Peyer's patch (tissue), 4 donors: ENCODE measurements at regions not wholly inside any gene's neighbourhood (a gene's known extent, or its start where the extent isn't known, plus 50 kb on each side); places are given as distances from the start of the nearest gene placed in this dataset.

Source experiments
- DNase-seq, 3 donors: peaks; one replicate each; pipeline ENCODE4 v3.0.0-alpha.2; 2017 to 2019
- H3K27ac ChIP-seq, 4 donors: fragments of 200-600 bp; sonication (generic); one replicate each; pipeline ENCODE4 v1.5.1; 2016 to 2019
- H3K27me3 ChIP-seq, 2 donors: fragments of 200-600 bp; sonication (generic); one replicate each; pipeline ENCODE4 v1.5.1; 2019
- H3K36me3 ChIP-seq, 3 donors: fragments of 200-600 bp; sonication (generic); one replicate each; pipeline ENCODE4 v1.5.1; 2016 to 2019
- H3K4me1 ChIP-seq, 4 donors: fragments of 200-600 bp; sonication (generic); one replicate each; pipeline ENCODE4 v1.5.1; 2016 to 2019
- H3K4me3 ChIP-seq, 4 donors: fragments of 200-600 bp; sonication (generic); 1 replicate in 3 of 4; 2 replicates in 1 of 4; pipeline ENCODE4 v1.5.1; 2016 to 2019; ENCODE audit warnings: mild to moderate bottlenecking in 1 of 4
- H3K9me3 ChIP-seq, 4 donors: fragments of 200-600 bp; sonication (generic); one replicate each; pipeline ENCODE4 v1.5.1; 2016 to 2019; ENCODE audit warnings: mild to moderate bottlenecking in 1 of 4
- POLR2A ChIP-seq, 2 donors: fragments of 450-650 bp; IDR thresholded peaks; one replicate each; pipeline ENCODE4 v1.5.1; 2017; ENCODE audit warnings: antibody characterized with exemption in 2 of 2, mild to moderate bottlenecking in 2 of 2, moderate library complexity in 2 of 2
- TF ChIP-seq, protein P1 (sequence below), 6 experiments: fragments of 450-650 bp in 4 of 6; fragments of 200-600 bp in 2 of 6; sonication (generic) in 1 of 6; IDR thresholded peaks; one replicate each; pipeline ENCODE4 v1.5.1; 2017 to 2019; ENCODE audit warnings: antibody characterized with exemption in 6 of 6, mild to moderate bottlenecking in 3 of 6, moderate library complexity in 1 of 6

DNA sequence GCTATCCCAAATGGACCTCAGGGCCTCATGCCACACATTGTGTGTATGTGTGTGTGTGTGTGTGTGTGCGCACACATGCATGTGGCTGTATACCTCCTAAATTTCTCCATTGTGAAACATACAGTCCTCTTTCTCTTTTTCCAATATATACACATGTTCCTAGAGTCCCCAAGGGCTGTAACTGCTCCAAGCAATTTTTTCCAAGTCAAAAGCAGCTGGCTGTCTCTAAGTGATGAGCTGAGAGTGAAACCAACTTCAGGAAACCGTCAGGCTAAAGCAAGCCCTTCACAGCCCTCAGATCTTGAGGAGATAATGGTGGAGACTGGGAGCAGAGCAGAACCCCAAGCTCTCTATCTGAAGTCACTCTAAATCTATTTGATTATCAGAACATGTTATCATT, 496.1 kb upstream of the DIPK2B start:
- TF ChIP-seq, protein P1, sequence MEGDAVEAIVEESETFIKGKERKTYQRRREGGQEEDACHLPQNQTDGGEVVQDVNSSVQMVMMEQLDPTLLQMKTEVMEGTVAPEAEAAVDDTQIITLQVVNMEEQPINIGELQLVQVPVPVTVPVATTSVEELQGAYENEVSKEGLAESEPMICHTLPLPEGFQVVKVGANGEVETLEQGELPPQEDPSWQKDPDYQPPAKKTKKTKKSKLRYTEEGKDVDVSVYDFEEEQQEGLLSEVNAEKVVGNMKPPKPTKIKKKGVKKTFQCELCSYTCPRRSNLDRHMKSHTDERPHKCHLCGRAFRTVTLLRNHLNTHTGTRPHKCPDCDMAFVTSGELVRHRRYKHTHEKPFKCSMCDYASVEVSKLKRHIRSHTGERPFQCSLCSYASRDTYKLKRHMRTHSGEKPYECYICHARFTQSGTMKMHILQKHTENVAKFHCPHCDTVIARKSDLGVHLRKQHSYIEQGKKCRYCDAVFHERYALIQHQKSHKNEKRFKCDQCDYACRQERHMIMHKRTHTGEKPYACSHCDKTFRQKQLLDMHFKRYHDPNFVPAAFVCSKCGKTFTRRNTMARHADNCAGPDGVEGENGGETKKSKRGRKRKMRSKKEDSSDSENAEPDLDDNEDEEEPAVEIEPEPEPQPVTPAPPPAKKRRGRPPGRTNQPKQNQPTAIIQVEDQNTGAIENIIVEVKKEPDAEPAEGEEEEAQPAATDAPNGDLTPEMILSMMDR (IDR thresholded peaks at IDR 0.05): no peak
- no peak for TF ChIP-seq POLR2A (IDR thresholded peaks at IDR 0.05)
- H3K4me1 ChIP-seq: no peaks in the 10 kb centered on the region

DNA sequence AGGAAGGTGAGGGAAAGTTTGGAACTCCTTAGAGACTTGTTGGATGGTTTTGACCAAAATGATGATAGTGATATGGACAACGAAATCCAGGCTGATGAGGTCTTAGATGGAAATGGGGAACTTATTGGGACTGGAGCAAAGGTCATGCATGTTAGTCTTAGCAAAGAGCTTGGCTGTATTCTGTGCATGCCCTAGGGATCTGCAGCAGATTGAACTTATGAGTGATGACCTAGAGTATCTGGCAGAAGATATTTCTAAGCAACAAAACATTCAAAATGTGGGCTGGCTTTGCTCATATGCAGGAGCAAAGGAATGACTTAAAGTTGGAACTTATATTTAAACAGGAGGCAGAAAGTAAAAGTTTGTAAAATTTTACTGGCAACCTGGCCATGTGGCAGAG, 489.3 kb upstream of the DIPK2B start:
- H3K4me3 ChIP-seq: no peak overlapping the region
- H3K36me3 ChIP-seq: no peaks in the 10 kb centered on the region
- DNase-seq: no peak
- H3K9me3 ChIP-seq: no peaks in the 10 kb centered on the region
- H3K4me1 ChIP-seq: no peaks in the 10 kb centered on the region
- TF ChIP-seq, protein P1 (IDR thresholded peaks at IDR 0.05): no peak
- no peak for TF ChIP-seq POLR2A (IDR thresholded peaks at IDR 0.05)
- no peak overlapping the region for H3K27ac ChIP-seq
- H3K27me3 ChIP-seq: no peaks in the 10 kb centered on the region

More for the DNA sequence above, 496.1 kb upstream of the DIPK2B start:
- no peaks in the 10 kb centered on the region for H3K27me3 ChIP-seq
- no peaks in the 10 kb centered on the region for H3K36me3 ChIP-seq
- H3K4me3 ChIP-seq: no peak overlapping the region
- no peak overlapping the region for H3K27ac ChIP-seq
- DNase-seq: no peak
- H3K9me3 ChIP-seq: no peaks in the 10 kb centered on the region

DNA sequence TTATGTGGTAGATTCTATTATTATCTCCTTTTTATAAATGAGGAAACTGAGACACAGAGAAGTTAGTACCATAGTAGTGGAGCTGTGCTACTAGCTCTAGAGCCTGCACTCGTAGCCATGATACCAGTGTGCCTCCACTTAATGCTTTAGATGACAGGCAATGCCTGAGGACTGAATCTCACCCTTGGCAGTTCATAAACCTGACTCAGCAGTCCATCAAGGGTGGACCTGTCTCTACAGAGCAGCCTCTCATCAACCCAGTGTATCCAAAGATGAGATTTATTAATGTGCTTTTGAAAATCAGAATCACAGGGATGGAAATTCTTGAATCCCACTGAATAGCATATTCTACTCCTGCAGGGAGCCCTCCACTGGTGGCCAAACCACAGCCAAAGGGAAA, 483.2 kb upstream of the DIPK2B start:
- Histone ChIP-seq H3K9me3 (no peaks in the 10 kb centered on the region), H3K36me3 (no peaks in the 10 kb centered on the region), H3K4me3 (no peak overlapping the region), H3K4me1 (no peaks in the 10 kb centered on the region), H3K27me3 (no peaks in the 10 kb centered on the region), H3K27ac (no peak overlapping the region)
- DNase-seq: no peak
- TF ChIP-seq POLR2A (IDR thresholded peaks at IDR 0.05): no peak
- TF ChIP-seq, protein P1 (IDR thresholded peaks at IDR 0.05): no peak

DNA sequence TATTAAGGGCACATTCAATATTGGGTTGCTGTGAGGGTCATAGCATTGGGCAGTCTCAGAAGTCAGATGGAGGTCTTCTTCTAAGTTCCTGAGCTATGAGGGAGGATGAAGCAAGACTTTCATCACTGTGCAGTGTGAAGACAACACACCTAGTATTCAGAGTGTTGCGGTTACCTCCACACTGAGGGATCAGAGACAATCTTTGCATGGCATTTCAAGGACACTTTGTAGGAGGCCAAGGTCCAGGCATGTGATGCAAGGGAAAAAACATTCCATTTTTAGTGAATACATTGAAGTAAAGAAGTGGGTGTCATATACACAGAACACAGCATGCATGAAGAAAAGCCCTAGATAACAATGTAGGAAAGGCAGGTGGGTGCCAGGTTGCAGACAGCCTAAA, 481.2 kb upstream of the DIPK2B start:
- Histone ChIP-seq H3K4me1 (no peaks in the 10 kb centered on the region), H3K9me3 (no peaks in the 10 kb centered on the region), H3K4me3 (no peak overlapping the region), H3K27ac (no peak overlapping the region), H3K27me3 (no peaks in the 10 kb centered on the region), H3K36me3 (no peaks in the 10 kb centered on the region)
- no peak for TF ChIP-seq POLR2A (IDR thresholded peaks at IDR 0.05)
- TF ChIP-seq, protein P1 (IDR thresholded peaks at IDR 0.05): no peak
- DNase-seq: no peak

DNA sequence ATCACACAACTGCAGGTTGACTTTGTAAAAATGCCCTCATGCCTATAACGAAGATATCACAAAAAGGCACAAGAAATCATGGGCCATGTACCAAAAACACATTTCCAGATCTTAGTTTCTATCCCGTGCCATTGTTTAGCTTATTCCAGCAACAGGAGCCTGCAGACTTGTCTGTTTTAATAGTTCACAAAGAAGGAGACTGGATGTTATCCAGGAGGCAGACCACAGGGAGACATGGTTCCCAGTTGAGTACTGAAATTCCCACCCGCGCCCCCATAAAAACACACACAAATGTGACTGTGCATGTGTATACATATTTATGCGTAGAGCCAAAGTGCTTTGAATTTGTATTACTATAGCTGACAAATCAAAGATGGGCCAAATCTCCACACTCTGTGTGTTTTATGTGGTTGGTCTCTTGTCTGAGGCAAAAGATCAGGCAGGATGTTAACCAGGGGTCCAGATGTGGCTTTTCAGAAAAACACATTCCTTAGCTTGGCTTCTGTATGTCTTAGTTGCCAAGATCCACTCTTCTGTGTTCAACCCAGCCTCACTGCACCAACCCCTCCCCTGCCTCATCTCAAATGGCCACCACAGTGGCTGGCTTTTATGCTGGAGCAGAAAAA, 469.2 kb upstream of the DIPK2B start:
- no peaks in the 10 kb centered on the region for H3K9me3 ChIP-seq
- H3K4me3 ChIP-seq: no peak overlapping the region
- H3K27me3 ChIP-seq: no peaks in the 10 kb centered on the region
- H3K27ac ChIP-seq: no peak overlapping the region
- no peaks in the 10 kb centered on the region for H3K36me3 ChIP-seq
- no peaks in the 10 kb centered on the region for H3K4me1 ChIP-seq
- TF ChIP-seq POLR2A (IDR thresholded peaks at IDR 0.05): no peak
- TF ChIP-seq, protein P1 (IDR thresholded peaks at IDR 0.05): no peak
- no peak for DNase-seq
